ENCODE measurements at regions not wholly inside any gene's neighbourhood (a gene's known extent, or its start where the extent isn't known, plus 50 kb on each side); places are given as distances from the start of the nearest gene placed in this dataset.

DNA sequence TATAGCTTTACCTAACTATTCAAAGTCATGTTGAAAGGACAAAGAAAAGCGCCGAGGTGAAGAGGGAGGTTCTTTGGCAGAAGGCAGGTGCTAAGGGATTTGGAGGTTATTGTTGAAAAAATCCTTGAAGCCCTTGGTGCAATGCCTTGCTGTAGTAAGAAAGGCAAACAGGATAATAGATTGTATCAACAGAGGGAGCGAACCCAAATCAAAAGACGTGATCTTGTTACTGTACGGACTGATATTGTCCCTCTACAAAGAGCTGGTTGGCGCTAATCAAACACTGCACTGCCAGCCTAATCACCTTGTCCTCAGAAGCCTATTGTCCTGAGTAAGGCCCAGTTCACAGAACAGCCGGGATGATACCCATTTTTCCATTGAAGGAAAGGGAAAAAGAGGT, 182.9 kb downstream of the ZIC3 start:
- intact Hi-C loops (cut with micrococcal nuclease; ENCODE audit: unreplicated experiment) (no loop called here), in situ Hi-C loops (cut with MboI) (no loop called here)
- Histone ChIP-seq H3K4me1 (ENCODE audit: control insufficient read depth, insufficient read depth, low read length) (no peaks in the 10 kb centered on the region), H3K27me3 (replicated peaks in 1 of 2; ENCODE audit: control insufficient read depth in 2 of 2, insufficient read depth in 2 of 2, low read length in 1 of 2) (no peaks in the 10 kb centered on the region), H3K79me2 (ENCODE audit: control insufficient read depth, insufficient read depth, low read length) (no peaks in the 10 kb centered on the region), H4K20me1 (ENCODE audit: control insufficient read depth, insufficient read depth) (no peaks in the 10 kb centered on the region), H3K9ac (ENCODE audit: control insufficient read depth, insufficient read depth, low read length) (no peak overlapping the region), H3K9me3 (replicated peaks; ENCODE audit: control insufficient read depth, insufficient read depth, low read length) (no peaks in the 10 kb centered on the region), H3K4me2 (ENCODE audit: control insufficient read depth, insufficient read depth) (no peak overlapping the region), H3K27ac (ENCODE audit: control insufficient read depth, insufficient read depth) (no peak overlapping the region), H3K4me3 (no peak overlapping the region), H3K36me3 (ENCODE audit: control insufficient read depth in 2 of 2, insufficient read depth in 2 of 2, low read length in 1 of 2) (no peaks in the 10 kb centered on the region), H2AFZ (ENCODE audit: control insufficient read depth, low read depth, low read length) (no peak overlapping the region)
- ChIA-PET POLR2A (no interaction called here), RAD21 (ENCODE audit: unreplicated experiment) (no interaction called here), CTCF (no interaction called here), SMC1A (ENCODE audit: uncharacterized antibody, unreplicated experiment) (no interaction called here)
- no TSS peak for BruUV-seq (replicated peaks)
- DNase-seq (ENCODE audit: low read depth, low spot score) (no peak), FAIRE-seq (no peak), ATAC-seq (no peak)
- no peak for TF ChIP-seq SP1 (IDR thresholded peaks at IDR 0.05; ENCODE audit: low read depth, low read length)
- TF ChIP-seq NBN (IDR thresholded peaks at IDR 0.05) = no peak
- no peak for TF ChIP-seq MXI1 (IDR thresholded peaks at IDR 0.05; ENCODE audit: low read depth, low read length)
- TF ChIP-seq, protein P1, sequence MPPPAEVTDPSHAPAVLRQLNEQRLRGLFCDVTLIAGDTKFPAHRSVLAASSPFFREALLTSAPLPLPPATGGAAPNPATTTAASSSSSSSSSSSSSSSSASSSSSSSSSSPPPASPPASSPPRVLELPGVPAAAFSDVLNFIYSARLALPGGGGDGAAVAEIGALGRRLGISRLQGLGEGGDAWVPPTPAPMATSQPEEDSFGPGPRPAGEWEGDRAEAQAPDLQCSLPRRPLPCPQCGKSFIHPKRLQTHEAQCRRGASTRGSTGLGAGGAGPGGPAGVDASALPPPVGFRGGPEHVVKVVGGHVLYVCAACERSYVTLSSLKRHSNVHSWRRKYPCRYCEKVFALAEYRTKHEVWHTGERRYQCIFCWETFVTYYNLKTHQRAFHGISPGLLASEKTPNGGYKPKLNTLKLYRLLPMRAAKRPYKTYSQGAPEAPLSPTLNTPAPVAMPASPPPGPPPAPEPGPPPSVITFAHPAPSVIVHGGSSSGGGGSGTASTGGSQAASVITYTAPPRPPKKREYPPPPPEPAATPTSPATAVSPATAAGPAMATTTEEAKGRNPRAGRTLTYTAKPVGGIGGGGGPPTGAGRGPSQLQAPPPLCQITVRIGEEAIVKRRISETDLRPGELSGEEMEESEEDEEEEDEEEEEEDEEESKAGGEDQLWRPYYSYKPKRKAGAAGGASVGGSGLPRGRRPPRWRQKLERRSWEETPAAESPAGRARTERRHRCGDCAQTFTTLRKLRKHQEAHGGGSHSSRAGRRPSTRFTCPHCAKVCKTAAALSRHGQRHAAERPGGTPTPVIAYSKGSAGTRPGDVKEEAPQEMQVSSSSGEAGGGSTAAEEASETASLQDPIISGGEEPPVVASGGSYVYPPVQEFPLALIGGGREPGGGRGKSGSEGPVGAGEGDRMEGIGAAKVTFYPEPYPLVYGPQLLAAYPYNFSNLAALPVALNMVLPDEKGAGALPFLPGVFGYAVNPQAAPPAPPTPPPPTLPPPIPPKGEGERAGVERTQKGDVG (CRISPR knock-in tag; IDR thresholded peaks at IDR 0.05) = no peak
- no peak for TF ChIP-seq HDGF (IDR thresholded peaks at IDR 0.05)
- TF ChIP-seq NFYB (IDR thresholded peaks at IDR 0.05; ENCODE audit: insufficient read depth, low read depth, low read length) = no peak
- TF ChIP-seq SRF (IDR thresholded peaks at IDR 0.05; ENCODE audit: low read depth in 2 of 2, low read length in 2 of 2) = no peak
- TF ChIP-seq SMC3 (IDR thresholded peaks at IDR 0.05; ENCODE audit: borderline replicate concordance, low read length) = no peak
- no peak for TF ChIP-seq ZNF274 (IDR thresholded peaks at IDR 0.05; ENCODE audit: insufficient read depth, insufficient read length)
- TF ChIP-seq BCL11A (IDR thresholded peaks at IDR 0.05; ENCODE audit: low read depth, low read length) = no peak
- TF ChIP-seq CREB1 (IDR thresholded peaks at IDR 0.05; ENCODE audit: low read depth) = no peak
- no peak for TF ChIP-seq TCF7 (IDR thresholded peaks at IDR 0.05; ENCODE audit: borderline replicate concordance)
- no peak for TF ChIP-seq TAF1 (IDR thresholded peaks at IDR 0.05; ENCODE audit: borderline replicate concordance, low read depth, low read length)
- TF ChIP-seq, protein P2, sequence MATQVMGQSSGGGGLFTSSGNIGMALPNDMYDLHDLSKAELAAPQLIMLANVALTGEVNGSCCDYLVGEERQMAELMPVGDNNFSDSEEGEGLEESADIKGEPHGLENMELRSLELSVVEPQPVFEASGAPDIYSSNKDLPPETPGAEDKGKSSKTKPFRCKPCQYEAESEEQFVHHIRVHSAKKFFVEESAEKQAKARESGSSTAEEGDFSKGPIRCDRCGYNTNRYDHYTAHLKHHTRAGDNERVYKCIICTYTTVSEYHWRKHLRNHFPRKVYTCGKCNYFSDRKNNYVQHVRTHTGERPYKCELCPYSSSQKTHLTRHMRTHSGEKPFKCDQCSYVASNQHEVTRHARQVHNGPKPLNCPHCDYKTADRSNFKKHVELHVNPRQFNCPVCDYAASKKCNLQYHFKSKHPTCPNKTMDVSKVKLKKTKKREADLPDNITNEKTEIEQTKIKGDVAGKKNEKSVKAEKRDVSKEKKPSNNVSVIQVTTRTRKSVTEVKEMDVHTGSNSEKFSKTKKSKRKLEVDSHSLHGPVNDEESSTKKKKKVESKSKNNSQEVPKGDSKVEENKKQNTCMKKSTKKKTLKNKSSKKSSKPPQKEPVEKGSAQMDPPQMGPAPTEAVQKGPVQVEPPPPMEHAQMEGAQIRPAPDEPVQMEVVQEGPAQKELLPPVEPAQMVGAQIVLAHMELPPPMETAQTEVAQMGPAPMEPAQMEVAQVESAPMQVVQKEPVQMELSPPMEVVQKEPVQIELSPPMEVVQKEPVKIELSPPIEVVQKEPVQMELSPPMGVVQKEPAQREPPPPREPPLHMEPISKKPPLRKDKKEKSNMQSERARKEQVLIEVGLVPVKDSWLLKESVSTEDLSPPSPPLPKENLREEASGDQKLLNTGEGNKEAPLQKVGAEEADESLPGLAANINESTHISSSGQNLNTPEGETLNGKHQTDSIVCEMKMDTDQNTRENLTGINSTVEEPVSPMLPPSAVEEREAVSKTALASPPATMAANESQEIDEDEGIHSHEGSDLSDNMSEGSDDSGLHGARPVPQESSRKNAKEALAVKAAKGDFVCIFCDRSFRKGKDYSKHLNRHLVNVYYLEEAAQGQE (IDR thresholded peaks at IDR 0.05; ENCODE audit: low read depth, low read length) = no peak
- no peak for TF ChIP-seq NR2C2 (IDR thresholded peaks at IDR 0.05; ENCODE audit: borderline replicate concordance, control insufficient read depth, insufficient read length, low read depth)
- TF ChIP-seq, protein P3, sequence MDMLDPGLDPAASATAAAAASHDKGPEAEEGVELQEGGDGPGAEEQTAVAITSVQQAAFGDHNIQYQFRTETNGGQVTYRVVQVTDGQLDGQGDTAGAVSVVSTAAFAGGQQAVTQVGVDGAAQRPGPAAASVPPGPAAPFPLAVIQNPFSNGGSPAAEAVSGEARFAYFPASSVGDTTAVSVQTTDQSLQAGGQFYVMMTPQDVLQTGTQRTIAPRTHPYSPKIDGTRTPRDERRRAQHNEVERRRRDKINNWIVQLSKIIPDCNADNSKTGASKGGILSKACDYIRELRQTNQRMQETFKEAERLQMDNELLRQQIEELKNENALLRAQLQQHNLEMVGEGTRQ (IDR thresholded peaks at IDR 0.05; ENCODE audit: borderline replicate concordance, low read depth, low read length) = no peak
- no peak for TF ChIP-seq HDAC2 (IDR thresholded peaks at IDR 0.05)
- 28% methylated on average over 7 of the region's 7 CpGs for WGBS (ENCODE audit: insufficient coverage, insufficient replicate concordance, low lambda C conversion rate, missing lambda C conversion rate)

All from GM12878 (cell line).